Testis (tissue), 2 donors: ENCODE measurements at regions not wholly inside any gene's neighbourhood (a gene's known extent, or its start where the extent isn't known, plus 50 kb on each side); places are given as distances from the start of the nearest gene placed in this dataset.

ENCODE experiments used
- CTCF ChIP-seq, 3 experiments: fragments of 450-650 bp in 2 of 3; fragments of 200-600 bp in 1 of 3; sonication (generic) in 1 of 3; IDR thresholded peaks; one replicate each; pipeline ENCODE4 v1.5.1; 2016 to 2019; ENCODE audit warnings: antibody characterized with exemption in 3 of 3, mild to moderate bottlenecking in 2 of 3, moderate library complexity in 1 of 3
- POLR2A ChIP-seq: fragments of 450-650 bp; IDR thresholded peaks from one replicate; pipeline ENCODE4 v1.6.1; 2017; ENCODE audit warnings: antibody characterized with exemption, mild to moderate bottlenecking, moderate library complexity

GRCh38 chr13:62038214-62038613 lies 622.6 kb upstream of the PCDH20 start:
- TF ChIP-seq CTCF (IDR thresholded peaks at IDR 0.05) (no peak), POLR2A (no peak)
